ENCODE measurements at regions not wholly inside any gene's neighbourhood (a gene's known extent, or its start where the extent isn't known, plus 50 kb on each side); places are given as distances from the start of the nearest gene placed in this dataset.

DNA sequence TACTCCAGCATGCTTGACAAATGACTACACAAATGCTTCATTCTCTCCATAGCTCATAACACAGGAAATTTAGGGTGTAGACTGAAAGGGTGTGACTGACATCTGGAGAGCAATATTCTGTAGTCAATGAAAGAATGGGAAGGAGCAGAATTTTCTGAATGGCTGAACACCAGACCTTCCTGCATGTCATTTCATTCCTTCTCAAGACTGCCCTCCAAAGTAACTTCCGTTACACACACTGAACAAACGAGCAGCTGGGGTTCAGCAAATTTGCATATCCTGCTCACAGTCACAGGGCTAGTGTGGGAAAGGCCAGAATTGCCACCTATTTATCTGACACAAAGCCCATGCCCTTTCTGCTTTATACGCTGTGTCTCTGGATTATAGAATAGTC, 325.0 kb upstream of the CFAP20DC start:
- Mint-ChIP-seq H3K4me3 (ENCODE audit: unreplicated experiment) (no peak overlapping the region), H3K27me3 (ENCODE audit: low read depth) (no peaks in the 10 kb centered on the region), H3K36me3 (ENCODE audit: low read depth) (no peaks in the 10 kb centered on the region), H3K9me3 (ENCODE audit: low read depth) (no peaks in the 10 kb centered on the region), H3K4me1 (ENCODE audit: low read depth) (no peaks in the 10 kb centered on the region), H3K27ac (ENCODE audit: unreplicated experiment) (no peak overlapping the region)
- DNase-seq (ENCODE audit: low spot score), result no peak
- TF ChIP-seq, protein P1, sequence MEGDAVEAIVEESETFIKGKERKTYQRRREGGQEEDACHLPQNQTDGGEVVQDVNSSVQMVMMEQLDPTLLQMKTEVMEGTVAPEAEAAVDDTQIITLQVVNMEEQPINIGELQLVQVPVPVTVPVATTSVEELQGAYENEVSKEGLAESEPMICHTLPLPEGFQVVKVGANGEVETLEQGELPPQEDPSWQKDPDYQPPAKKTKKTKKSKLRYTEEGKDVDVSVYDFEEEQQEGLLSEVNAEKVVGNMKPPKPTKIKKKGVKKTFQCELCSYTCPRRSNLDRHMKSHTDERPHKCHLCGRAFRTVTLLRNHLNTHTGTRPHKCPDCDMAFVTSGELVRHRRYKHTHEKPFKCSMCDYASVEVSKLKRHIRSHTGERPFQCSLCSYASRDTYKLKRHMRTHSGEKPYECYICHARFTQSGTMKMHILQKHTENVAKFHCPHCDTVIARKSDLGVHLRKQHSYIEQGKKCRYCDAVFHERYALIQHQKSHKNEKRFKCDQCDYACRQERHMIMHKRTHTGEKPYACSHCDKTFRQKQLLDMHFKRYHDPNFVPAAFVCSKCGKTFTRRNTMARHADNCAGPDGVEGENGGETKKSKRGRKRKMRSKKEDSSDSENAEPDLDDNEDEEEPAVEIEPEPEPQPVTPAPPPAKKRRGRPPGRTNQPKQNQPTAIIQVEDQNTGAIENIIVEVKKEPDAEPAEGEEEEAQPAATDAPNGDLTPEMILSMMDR (IDR thresholded peaks at IDR 0.05), result no peak

DNA sequence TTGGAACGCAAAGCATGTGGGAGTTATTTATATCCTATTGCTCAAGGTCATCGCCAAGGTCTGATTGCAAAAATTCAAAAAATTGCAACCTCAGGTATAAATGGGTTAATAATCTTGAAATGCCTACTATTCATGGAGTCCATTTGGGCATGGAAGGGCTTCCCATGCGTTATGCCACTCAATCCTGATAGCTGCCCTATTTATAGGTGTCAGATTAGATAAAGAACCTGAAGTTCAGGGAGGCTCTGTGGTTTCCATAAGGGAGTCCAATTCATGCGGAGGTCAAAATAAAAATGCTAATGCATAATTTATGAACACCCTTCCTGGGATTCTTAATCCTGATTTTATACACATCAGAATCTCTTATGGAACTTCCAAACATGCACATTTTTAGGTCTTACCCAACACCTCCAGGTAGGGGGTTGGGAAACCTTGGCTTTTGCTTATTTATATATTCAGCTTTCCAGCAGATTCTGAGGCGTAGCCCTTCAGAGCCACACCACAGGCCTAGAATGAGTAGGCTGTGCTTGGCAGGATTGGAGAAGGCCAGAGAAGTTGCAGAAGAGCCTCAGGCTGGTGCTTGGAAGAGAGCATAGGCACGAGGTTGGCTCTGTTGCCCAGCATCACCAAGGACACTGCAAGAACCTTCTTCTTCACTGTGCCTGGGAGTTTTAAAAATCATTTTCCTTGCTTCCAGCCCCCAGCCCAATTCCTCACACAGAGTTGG, 324.4 kb upstream of the CFAP20DC start:
- no peak for DNase-seq (ENCODE audit: low spot score)

DNA sequence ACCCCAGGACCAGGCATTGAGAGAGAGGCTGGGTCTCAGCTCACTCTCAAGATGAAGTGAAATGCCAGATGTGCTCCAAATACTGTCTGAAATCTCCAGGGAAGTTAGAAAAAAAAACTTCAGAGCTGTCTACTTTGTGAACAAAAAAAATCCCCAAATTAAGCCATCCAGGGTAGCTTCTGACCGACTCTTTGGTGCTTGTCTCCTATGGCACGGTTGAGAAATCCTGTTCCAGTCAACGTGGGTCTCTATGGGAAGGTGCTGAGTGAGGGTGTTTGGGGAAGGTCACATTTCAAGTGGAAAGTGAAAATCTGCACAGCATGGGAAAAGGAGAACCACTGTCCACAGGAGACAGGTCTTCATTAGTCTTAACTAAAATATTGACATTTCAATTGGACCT, 322.5 kb upstream of the CFAP20DC start:
- DNase-seq (ENCODE audit: low spot score), result no peak
- no peaks in the 10 kb centered on the region for H3K36me3 Mint-ChIP-seq (ENCODE audit: low read depth)
- H3K27me3 Mint-ChIP-seq (ENCODE audit: low read depth), result no peaks in the 10 kb centered on the region
- H3K4me3 Mint-ChIP-seq (ENCODE audit: unreplicated experiment), result no peak overlapping the region
- H3K27ac Mint-ChIP-seq (ENCODE audit: unreplicated experiment), result no peak overlapping the region
- no peaks in the 10 kb centered on the region for H3K9me3 Mint-ChIP-seq (ENCODE audit: low read depth)
- peaks cover 10% of the 10 kb centered on the region for H3K4me1 Mint-ChIP-seq (ENCODE audit: low read depth)
- TF ChIP-seq, protein P1 (IDR thresholded peaks at IDR 0.05), result no peak

More for the DNA sequence above, 324.4 kb upstream of the CFAP20DC start:
- H3K27me3 Mint-ChIP-seq (ENCODE audit: low read depth), result no peaks in the 10 kb centered on the region
- H3K4me3 Mint-ChIP-seq (ENCODE audit: unreplicated experiment), result no peak overlapping the region
- TF ChIP-seq, protein P1 (IDR thresholded peaks at IDR 0.05), result no peak
- no peaks in the 10 kb centered on the region for H3K36me3 Mint-ChIP-seq (ENCODE audit: low read depth)
- H3K4me1 Mint-ChIP-seq (ENCODE audit: low read depth), result no peaks in the 10 kb centered on the region
- H3K27ac Mint-ChIP-seq (ENCODE audit: unreplicated experiment), result no peak overlapping the region
- no peaks in the 10 kb centered on the region for H3K9me3 Mint-ChIP-seq (ENCODE audit: low read depth)

DNA sequence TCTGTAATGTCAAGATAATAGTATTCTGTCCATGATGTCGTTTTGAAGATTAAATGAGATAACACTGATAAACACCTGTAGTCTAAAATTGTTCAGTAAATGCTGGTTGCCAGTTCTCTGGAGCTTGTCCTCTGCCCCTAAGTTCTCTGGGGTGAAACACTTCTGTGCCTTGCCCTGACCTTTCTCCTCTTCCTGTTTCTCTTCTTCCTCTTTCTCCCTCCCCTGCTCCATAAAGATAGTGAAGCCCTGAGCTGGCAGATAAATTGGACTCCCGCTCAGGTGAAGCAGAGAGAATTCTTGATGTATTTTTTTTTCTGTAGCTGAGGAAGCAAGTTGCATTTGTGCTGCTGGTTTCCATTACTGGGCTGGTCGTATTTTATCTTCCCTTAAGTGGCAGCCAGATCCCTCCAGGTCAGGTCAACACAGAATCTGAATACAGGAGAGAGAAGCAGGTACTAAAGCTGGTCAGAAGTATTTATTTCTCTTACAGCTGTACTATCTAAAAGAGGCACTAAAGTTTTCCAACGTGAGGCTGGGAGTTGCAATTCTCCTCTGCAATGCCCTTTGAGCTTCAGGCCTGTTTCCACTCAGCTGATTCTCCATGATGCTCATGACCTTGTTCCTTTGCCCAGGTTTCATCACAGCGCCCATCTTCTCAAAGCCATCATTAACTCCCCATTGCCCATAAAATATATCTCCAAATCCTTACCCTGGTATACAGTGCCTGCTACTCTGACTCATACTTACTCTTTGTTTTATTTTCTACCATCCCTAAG, 319.3 kb upstream of the CFAP20DC start:
- H3K4me1 Mint-ChIP-seq (ENCODE audit: low read depth), result peaks cover 20% of the 10 kb centered on the region
- no peak overlapping the region for H3K4me3 Mint-ChIP-seq (ENCODE audit: unreplicated experiment)
- no peak for DNase-seq (ENCODE audit: low spot score)
- H3K27me3 Mint-ChIP-seq (ENCODE audit: low read depth), result no peaks in the 10 kb centered on the region
- H3K27ac Mint-ChIP-seq (ENCODE audit: unreplicated experiment), result no peak overlapping the region
- H3K9me3 Mint-ChIP-seq (ENCODE audit: low read depth), result peaks cover 11% of the 10 kb centered on the region
- H3K36me3 Mint-ChIP-seq (ENCODE audit: low read depth), result no peaks in the 10 kb centered on the region
- TF ChIP-seq, protein P1 (IDR thresholded peaks at IDR 0.05), result no peak

DNA sequence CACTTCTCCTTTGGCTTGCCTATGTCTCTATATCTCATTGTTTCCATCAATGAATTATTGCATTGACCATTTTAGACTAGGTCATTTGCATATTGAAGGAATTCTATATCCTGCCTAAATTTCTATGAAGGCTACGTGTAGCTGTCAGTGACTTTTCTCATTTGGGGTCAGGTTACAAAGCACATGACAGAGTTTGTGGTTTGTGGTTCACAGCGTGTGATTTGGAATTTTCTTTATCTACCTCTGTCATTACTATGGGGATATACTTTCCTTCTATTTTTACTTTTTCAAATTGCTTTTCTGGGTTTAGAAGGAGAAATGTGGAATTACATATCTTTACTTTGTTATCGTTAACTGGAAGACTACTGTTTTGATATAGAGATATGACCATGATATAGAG, 317.3 kb upstream of the CFAP20DC start:
- H3K36me3 Mint-ChIP-seq (ENCODE audit: low read depth), result no peaks in the 10 kb centered on the region
- TF ChIP-seq, protein P1 (IDR thresholded peaks at IDR 0.05), result no peak
- H3K4me3 Mint-ChIP-seq (ENCODE audit: unreplicated experiment), result no peak overlapping the region
- H3K27me3 Mint-ChIP-seq (ENCODE audit: low read depth), result no peaks in the 10 kb centered on the region
- H3K27ac Mint-ChIP-seq (ENCODE audit: unreplicated experiment), result peak overlapping the region; percentile 25
- H3K4me1 Mint-ChIP-seq (ENCODE audit: low read depth), result peaks cover 23% of the 10 kb centered on the region
- peaks cover 11% of the 10 kb centered on the region for H3K9me3 Mint-ChIP-seq (ENCODE audit: low read depth)
- DNase-seq (ENCODE audit: low spot score), result no peak
